Putamen (tissue), 1 donor: ENCODE measurements at regions not wholly inside any gene's neighbourhood (a gene's known extent, or its start where the extent isn't known, plus 50 kb on each side); places are given as distances from the start of the nearest gene placed in this dataset.

Experiments used
- DNase-seq: peaks from one replicate; pipeline ENCODE4 v3.0.0-alpha.2; 2016; ENCODE audit warnings: low spot score

GRCh38 chr10:71023704-71024283, 135.4 kb upstream of the PCBD1 start:
- DNase-seq = no peak

GRCh38 chr10:71024490-71024889, 136.1 kb upstream of the PCBD1 start:
- no peak for DNase-seq

GRCh38 chr10:71025535-71025934, 137.2 kb upstream of the PCBD1 start:
- DNase-seq = no peak

- DNase-seq = no peak
Observed at GRCh38 chr10:71028066-71028465, 139.7 kb upstream of the PCBD1 start.

GRCh38 chr10:71029411-71029892, 141.1 kb upstream of the PCBD1 start:
- no peak for DNase-seq

GRCh38 chr10:71029907-71030306, 141.5 kb upstream of the PCBD1 start:
- no peak for DNase-seq

- DNase-seq = no peak
Observed at GRCh38 chr10:71031026-71031425, 142.7 kb upstream of the PCBD1 start.

GRCh38 chr10:71031603-71032002, 143.2 kb upstream of the PCBD1 start:
- DNase-seq = no peak

- DNase-seq = no peak
Observed at GRCh38 chr10:71032887-71033286, 144.5 kb upstream of the PCBD1 start.

- no peak for DNase-seq
Observed at GRCh38 chr10:71033396-71033980, 145.1 kb upstream of the PCBD1 start.

- no peak for DNase-seq
Observed at GRCh38 chr10:71035511-71036296, 147.3 kb upstream of the PCBD1 start.

GRCh38 chr10:71036297-71036966, 148.1 kb upstream of the PCBD1 start:
- no peak for DNase-seq

GRCh38 chr10:71038091-71038633, 149.8 kb upstream of the PCBD1 start:
- no peak for DNase-seq

- no peak for DNase-seq
Observed at GRCh38 chr10:71038921-71039320, 150.6 kb upstream of the PCBD1 start.

- no peak for DNase-seq
Observed at GRCh38 chr10:71039551-71039950, 151.2 kb upstream of the PCBD1 start.

- no peak for DNase-seq
Observed at GRCh38 chr10:71040343-71040742, 152.0 kb upstream of the PCBD1 start.

- DNase-seq = no peak
Observed at GRCh38 chr10:71040846-71041605, 152.7 kb upstream of the PCBD1 start.

GRCh38 chr10:71042216-71042615, 153.9 kb upstream of the PCBD1 start:
- DNase-seq = no peak

- no peak for DNase-seq
Observed at GRCh38 chr10:71042699-71043098, 154.3 kb upstream of the PCBD1 start.

- no peak for DNase-seq
Observed at GRCh38 chr10:71043858-71044257, 155.5 kb upstream of the PCBD1 start.

GRCh38 chr10:71044720-71045119, 156.4 kb upstream of the PCBD1 start:
- DNase-seq = no peak
